GM15510 (cell line): ENCODE measurements at regions not wholly inside any gene's neighbourhood (a gene's known extent, or its start where the extent isn't known, plus 50 kb on each side); places are given as distances from the start of the nearest gene placed in this dataset.

Source experiments
- POLR2A ChIP-seq: IDR thresholded peaks from 3 replicates; pipeline ENCODE4 v1.6.1; 2011; ENCODE audit warnings: borderline replicate concordance; ENCODE audit not compliant: insufficient read length; ENCODE audit errors: extremely low read depth

DNA sequence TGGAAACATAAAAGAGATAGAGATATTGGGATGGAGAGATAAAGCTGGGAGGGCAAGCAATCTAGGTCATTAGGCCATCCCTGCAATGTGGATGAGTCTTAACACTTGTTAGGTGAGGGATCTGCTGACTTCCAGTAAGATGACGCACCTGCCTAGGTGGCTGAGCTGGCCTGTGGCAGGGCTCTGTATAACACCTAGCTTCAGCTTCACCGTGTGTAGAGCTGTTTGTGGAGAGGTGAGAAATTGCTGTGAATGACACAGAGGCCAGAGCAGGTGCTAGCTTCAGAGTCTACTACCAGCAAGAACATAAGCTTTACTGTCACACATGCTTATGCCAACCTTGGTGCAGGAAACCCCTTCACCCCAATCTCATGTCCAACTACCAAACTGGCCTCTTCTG lies 1010.0 kb downstream of the TYW1 start:
- TF ChIP-seq POLR2A = no peak

DNA sequence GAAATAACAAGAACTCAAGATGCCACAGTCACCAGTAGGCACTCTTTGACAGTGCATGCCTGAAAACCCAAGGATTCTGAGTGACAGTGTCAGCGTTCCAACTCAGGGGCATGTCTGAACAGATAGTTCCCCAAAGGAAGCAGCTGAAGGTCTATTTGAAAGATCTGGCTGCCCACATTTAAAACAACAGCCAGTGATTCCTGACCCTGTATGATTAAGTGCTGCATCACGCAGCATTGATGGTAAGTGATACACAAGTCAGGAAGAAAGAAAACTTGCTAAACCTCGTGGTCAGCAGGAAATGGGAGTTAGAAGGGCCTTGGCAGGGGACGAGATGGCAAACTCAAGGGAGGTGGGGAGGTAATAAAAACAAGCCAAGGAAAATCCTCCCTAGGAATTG lies 1013.1 kb downstream of the TYW1 start:
- no peak for TF ChIP-seq POLR2A

DNA sequence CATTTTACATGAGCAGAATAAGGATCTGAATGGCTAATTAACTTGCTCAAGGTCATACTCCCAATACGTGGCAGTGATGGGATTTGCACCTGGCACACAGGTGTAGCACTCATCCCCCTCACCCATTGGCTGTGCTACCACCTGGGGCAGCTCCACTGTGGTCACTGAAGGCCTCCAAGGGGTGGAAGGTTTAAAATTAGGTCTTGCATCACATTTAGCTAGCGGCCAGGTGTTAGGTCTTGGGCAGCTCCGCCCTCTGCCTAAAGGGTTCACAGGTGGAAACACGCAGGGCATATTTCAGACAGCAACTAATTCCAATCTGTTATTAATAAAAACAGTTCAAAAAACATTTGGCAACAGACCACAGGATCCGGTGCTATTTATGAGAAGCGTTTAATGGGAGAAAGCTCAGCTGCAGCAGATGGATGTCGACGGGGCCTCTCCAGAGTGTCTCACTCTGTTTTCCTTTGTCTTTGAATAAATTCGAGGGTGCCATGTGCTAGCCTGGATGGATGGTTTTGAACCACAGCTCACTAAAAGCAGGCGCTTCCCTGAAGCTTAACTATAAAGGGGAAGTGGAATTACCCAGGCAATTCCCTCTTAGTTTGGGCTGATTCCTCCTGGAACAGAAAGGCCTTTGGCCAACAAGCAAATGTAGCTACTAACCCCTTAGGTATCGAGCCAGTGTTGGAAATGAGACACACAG lies 1017.6 kb downstream of the TYW1 start:
- no peak for TF ChIP-seq POLR2A

DNA sequence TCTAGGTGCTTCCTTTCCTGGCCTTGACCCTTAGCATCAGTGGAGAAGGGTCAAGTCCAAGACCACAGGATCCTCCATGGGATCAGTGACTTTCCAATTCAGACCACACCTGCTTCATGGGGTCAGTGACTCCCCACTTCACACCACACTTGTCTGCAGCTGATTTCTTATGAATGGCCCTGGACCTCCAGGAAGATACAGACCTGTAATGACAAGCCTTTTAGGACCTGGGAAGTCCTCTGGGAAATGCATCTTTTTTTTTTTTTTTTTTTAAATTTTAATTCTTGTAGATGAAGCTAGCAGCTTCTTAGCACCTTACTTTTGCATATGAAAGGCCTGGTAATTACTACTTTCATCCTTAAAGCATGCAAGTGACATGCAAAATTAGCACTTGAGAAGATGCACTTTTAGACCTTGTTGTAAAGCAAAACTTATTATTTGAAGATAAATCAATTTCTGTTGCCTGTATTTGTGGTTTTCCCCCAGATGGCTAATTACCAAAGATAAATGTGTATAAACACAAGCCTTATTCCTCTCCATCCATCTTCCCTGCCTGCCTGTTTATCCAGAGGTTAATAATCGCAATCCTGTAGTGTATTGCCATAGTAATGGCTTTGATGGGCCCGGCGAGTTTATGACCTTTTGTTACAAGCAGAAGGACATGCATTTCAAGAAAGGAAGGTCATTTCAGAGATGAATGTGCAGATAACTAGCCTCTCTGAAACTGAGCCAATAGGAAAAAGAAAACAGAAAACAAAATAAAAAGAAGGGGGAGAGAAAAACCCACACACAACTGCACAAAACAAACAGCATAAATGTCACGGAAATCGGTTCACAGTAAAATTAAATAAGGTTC lies 1018.7 kb downstream of the TYW1 start:
- TF ChIP-seq POLR2A = no peak

DNA sequence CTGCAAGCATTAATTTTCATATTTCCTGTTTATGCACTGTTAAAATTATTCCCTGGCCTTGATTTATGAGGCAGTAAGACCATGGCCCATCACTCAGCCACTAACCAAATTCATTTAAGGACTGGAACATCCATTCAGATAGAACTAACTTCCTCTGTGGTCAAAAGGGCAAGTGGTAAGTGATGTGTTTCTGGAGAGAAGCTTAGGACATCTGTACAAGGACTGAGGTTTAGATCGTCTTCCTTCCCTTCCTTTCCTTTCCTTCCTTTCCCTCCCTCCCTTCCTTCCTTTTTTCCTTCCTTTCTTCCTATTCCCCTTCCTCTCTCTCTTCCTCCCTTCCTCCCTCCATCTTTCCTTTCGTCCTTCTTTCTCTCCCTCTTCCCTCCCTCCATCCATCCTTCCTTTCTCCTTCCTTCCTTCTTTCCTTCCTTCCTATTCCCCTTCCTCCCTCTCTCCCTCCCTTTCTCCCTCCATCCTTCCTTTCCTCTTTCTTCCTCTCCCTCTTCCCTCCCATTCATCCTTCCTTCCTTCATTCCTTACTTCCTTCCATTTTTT lies 1019.4 kb downstream of the TYW1 start:
- TF ChIP-seq POLR2A = no peak

DNA sequence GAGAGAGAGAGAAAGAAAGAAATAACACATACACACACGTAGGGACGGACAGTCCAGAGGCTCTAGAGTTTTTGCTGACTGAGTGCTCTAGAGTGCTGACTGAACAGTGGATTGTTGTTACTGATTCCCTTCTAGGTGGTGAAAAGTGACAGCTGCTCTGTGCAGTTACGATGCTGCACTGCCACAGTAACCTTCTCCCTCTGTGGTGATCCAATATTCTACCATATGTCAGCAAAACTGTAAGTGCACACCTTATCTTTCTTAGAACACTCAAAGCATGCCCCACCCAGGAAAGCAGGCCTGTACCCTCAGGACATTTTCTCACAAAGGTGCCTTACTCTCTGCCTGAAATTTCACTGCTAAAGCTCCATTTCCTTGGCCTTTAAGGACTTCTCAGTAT lies 1023.5 kb downstream of the TYW1 start:
- no peak for TF ChIP-seq POLR2A

DNA sequence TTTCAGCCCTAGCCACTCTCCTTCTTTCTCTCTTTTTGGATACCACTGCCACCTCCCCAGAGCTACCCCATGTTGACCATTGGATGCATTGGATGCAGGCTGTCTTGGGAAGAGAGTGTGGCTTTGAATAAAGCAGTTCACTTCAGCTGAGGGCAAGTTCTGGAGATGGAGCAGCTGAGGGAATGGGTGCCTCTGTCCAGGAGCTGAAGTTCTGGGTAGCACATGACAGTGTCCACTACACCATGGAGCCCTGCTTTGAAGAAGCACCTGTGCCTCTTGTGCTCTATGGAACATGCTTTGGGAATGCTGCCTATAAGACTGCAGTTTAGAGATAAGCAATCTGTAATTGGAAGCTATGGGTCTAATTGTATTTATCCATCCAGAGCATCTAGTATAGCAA lies 1028.7 kb downstream of the TYW1 start:
- no peak for TF ChIP-seq POLR2A

DNA sequence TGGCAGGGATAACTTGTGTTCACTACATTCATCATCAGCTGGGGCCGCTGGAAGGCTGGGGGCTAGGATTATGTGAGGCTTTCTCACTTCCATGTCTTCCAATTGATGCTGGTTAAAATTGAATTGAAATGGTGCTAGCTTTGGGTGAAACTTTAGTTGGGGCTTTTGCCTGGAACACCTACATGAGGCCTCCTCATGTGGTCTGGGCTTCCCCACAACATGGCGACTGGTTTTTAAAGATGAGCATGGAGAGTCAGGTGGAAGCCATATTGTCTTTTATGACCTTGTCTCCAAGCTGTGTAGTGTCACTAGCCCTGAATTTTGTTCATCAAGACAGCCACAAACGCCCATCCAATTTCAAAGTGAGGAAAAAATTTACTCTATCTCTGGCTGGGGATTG lies 1033.9 kb downstream of the TYW1 start:
- TF ChIP-seq POLR2A = no peak

DNA sequence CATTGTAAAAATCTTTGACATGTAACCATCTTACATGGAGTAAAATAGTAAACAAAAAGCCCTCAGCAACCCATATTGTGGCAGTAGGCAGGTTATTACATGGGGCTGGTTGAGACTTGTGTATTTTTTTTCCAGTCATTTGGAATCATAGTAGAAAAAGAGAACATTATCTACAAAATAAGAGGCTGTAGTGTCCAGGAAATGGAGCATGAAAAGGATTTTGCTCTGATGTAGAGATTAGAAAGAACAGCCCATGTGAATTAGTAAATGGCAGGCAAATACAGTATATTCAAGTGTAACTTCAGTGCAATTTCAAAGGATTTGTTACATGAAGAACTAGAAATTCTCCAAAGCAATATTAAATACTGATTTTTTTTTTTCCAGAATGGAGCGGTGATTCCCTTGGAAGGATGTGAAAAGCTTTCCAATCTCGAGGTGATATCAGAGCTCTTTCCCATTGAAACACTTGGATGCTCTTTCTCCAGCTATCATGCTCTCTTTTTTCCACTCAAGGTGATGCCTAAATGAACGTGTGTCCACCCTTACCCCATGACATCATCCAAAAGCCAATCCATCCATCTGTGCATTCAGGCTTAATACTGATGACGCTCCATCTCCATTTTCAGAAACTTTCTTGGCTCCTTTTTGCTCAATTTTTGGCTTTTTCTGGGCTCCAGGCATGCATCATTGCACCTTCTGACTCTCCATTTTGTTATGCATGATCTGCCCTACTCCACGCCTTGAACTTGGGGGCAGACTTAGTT lies 1034.7 kb downstream of the TYW1 start:
- TF ChIP-seq POLR2A = no peak

DNA sequence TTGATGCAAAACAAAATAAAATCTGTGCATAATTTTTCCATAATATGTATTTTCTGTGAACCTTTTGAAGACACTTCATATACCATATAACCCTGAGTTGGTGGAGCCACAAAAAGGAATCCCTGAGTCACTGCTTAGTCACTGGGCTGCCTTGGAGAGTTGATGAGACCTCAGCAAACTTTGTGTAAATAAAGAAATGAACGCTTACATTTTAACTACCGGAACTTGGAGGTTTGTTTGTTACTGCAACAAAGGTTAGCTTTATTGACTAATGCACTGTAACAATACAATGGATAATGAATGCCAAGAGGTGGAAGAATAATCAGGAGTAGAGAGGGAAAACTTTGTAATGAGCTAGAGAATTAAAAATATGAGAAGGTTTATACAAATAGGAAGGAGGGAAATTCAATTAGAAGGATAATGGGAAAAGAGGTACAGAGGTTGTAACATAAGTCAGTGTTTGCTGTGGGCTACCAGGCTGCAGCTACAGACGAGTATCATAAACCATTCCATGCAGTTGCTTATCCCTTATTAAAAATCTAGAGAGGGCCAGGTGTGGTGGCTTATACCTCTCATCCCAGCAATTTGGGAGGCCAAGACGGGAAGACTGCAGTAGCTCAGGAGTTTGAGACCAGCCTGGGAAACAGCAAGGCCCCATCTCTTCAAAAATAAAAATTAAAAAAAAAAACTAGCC lies 1042.1 kb downstream of the TYW1 start:
- TF ChIP-seq POLR2A = no peak

DNA sequence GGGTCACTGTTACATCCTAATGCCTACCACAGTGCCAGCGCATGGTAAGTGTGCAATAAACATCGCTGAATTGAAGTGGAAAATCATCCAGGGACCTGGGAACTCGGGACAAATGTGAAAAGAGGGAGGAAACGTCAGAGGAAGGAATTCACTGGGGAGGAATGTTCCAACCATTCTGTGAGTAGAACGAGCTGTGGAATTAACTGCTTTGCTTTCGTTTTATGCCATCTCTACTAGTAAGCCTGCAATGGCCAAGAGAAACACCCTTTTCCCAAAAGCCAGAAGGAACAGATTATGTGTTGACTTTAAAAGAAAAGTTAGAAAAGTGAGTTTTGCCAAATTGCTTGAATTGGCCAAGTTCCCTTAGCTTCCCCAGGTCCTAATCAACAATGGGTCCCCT lies 1044.9 kb downstream of the TYW1 start:
- TF ChIP-seq POLR2A = no peak

DNA sequence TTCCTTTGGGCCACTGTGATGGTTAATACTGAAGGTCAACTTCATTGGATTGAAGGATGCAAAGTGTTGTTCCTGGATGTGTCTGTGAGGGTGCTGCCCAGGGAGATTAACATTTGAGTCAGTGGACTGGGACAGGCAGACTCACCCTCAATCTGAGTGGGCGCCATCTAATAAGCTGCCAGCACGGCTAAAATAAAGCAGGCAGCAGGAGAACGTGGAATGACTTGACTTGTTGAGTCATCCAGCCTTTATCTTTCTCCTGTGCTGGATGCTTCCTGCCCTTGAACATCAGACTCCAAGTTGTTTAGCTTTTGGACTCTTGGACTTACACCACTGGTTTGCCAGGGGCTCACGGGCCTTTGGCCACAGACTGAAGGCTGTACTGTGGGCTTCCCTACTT lies 1046.9 kb downstream of the TYW1 start:
- TF ChIP-seq POLR2A = no peak

DNA sequence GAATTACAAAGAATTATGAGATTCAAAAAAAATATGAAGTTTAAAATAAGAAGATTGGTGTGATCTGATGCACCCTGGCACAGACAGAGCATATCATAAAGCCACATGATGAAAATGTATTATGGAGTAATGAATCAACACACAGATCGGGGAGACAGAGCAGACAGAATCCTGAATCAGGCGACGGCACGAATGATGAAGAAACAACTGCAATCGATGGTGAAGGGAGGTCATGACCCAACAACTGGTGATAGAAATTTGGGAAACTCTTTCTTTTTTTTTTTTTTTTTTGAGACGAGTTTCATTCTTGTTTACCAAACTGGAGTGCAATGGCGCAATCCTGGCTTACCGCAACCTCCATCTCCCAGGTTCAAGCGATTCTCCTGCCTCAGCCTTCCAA lies 1054.0 kb downstream of the TYW1 start:
- TF ChIP-seq POLR2A = no peak

DNA sequence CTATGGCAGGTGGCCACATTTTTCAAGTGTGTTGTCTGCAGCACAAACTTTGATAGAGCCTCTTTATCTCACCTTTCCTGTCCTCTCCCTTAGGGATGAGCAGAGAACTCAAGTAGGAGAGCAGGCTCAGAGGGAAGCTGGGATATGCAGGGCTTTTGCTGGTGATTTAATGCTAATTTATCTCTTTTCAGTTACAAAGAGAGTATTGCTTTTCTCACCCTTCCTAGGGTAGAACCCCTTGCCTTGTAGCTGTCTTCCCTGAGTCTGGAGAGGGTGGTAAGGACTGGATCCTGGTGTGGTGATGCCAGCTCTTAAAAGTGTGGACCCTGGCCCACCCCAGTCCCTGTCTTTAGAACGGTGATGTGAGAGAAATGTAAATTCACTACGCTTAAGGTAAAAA lies 1061.4 kb downstream of the TYW1 start:
- no peak for TF ChIP-seq POLR2A
